Muscle layer of duodenum (tissue), 2 donors: ENCODE measurements at regions not wholly inside any gene's neighbourhood (a gene's known extent, or its start where the extent isn't known, plus 50 kb on each side); places are given as distances from the start of the nearest gene placed in this dataset.
A peak's percentile ranks its signal among the peaks of the same experiment; 100 is the strongest.

Experiments used
- H3K27ac ChIP-seq: one replicate; pipeline ENCODE4 v1.7.0; 2013; ENCODE audit warnings: mild to moderate bottlenecking, low read length
- H3K27me3 ChIP-seq: one replicate; pipeline ENCODE4 v1.7.0; 2013; ENCODE audit warnings: low read depth, mild to moderate bottlenecking, control low read depth, low read length
- H3K36me3 ChIP-seq, 2 donors: one replicate each; pipeline ENCODE4 v1.7.0; 2013; ENCODE audit warnings: low read length in 2 of 2, control low read depth in 1 of 2, mild to moderate bottlenecking in 1 of 2; ENCODE audit not compliant: insufficient read depth in 2 of 2, control insufficient read depth in 1 of 2
- H3K4me1 ChIP-seq, 2 donors: one replicate each; pipeline ENCODE4 v1.7.0; 2013; ENCODE audit warnings: low read length in 2 of 2, mild to moderate bottlenecking in 2 of 2, control low read depth in 1 of 2, moderate library complexity in 1 of 2; ENCODE audit not compliant: insufficient read depth in 2 of 2, control insufficient read depth in 1 of 2
- H3K4me3 ChIP-seq, 2 donors: one replicate each; pipeline ENCODE4 v1.7.0; 2013; ENCODE audit warnings: low read length in 2 of 2, low read depth in 1 of 2, mild to moderate bottlenecking in 1 of 2
- H3K9me3 ChIP-seq, 2 donors: one replicate each; pipeline ENCODE4 v1.7.0; 2013; ENCODE audit warnings: low read length in 2 of 2, control low read depth in 1 of 2, mild to moderate bottlenecking in 1 of 2; ENCODE audit not compliant: control insufficient read depth in 1 of 2
- donor health status: healthy.

- Histone ChIP-seq H3K27ac (no peak overlapping the region), H3K4me1 (peaks cover 0 to 7% of the 10 kb centered on the region in 2 donors), H3K27me3 (no peaks in the 10 kb centered on the region), H3K4me3 (no peak overlapping the region), H3K36me3 (no peaks in the 10 kb centered on the region), H3K9me3 (no peaks in the 10 kb centered on the region)
Measured at GRCh38 chr6:89028774-89029173, 51.8 kb upstream of the PNRC1 start.

GRCh38 chr6:89027756-89028155 is 52.8 kb upstream of the PNRC1 start:
- H3K36me3 ChIP-seq, result no peaks in the 10 kb centered on the region
- no peak overlapping the region for H3K27ac ChIP-seq
- H3K27me3 ChIP-seq, result no peaks in the 10 kb centered on the region
- no peaks in the 10 kb centered on the region for H3K9me3 ChIP-seq
- no peak overlapping the region for H3K4me3 ChIP-seq
- H3K4me1 ChIP-seq, result peaks cover 4 to 9% of the 10 kb centered on the region in 2 donors

GRCh38 chr6:89026151-89026550 is 54.4 kb upstream of the PNRC1 start:
- Histone ChIP-seq H3K4me3 (no peak overlapping the region), H3K27me3 (no peaks in the 10 kb centered on the region)

GRCh38 chr6:89025633-89026032 is 54.9 kb upstream of the PNRC1 start:
- H3K4me3 ChIP-seq, result no peak overlapping the region
- H3K36me3 ChIP-seq, result no peaks in the 10 kb centered on the region
- no peaks in the 10 kb centered on the region for H3K9me3 ChIP-seq
- H3K27me3 ChIP-seq, result no peaks in the 10 kb centered on the region
- peaks cover 4 to 16% of the 10 kb centered on the region in 2 donors for H3K4me1 ChIP-seq
- H3K27ac ChIP-seq, result no peak overlapping the region

More at GRCh38 chr6:89026151-89026550, 54.4 kb upstream of the PNRC1 start:
- H3K9me3 ChIP-seq, result no peaks in the 10 kb centered on the region
- H3K36me3 ChIP-seq, result no peaks in the 10 kb centered on the region
- H3K27ac ChIP-seq, result peak overlapping the region; percentile 2
- H3K4me1 ChIP-seq, result peaks cover 4 to 16% of the 10 kb centered on the region in 2 donors

GRCh38 chr6:89024456-89024855 is 56.1 kb upstream of the PNRC1 start:
- Histone ChIP-seq H3K27ac (peak overlapping the region; percentile 67), H3K9me3 (no peaks in the 10 kb centered on the region), H3K36me3 (no peaks in the 10 kb centered on the region), H3K4me3 (no peak overlapping the region), H3K4me1 (peaks cover 4 to 16% of the 10 kb centered on the region in 2 donors), H3K27me3 (no peaks in the 10 kb centered on the region)

- Histone ChIP-seq H3K4me1 (peaks cover 4 to 16% of the 10 kb centered on the region in 2 donors), H3K27ac (peak overlapping the region; percentile 67), H3K27me3 (no peaks in the 10 kb centered on the region), H3K9me3 (no peaks in the 10 kb centered on the region), H3K36me3 (no peaks in the 10 kb centered on the region), H3K4me3 (no peak overlapping the region)
Measured at GRCh38 chr6:89023591-89024441, 56.7 kb upstream of the PNRC1 start.

- H3K27ac ChIP-seq, result peak overlapping the region; percentile 71
- no peak overlapping the region for H3K4me3 ChIP-seq
- no peaks in the 10 kb centered on the region for H3K36me3 ChIP-seq
- peaks cover 4 to 16% of the 10 kb centered on the region in 2 donors for H3K4me1 ChIP-seq
- no peaks in the 10 kb centered on the region for H3K9me3 ChIP-seq
- H3K27me3 ChIP-seq, result no peaks in the 10 kb centered on the region
Measured at GRCh38 chr6:89022798-89023197, 57.8 kb upstream of the PNRC1 start.

GRCh38 chr6:89021629-89022028 is 58.2 kb upstream of the RNGTT start:
- H3K27ac ChIP-seq, result no peak overlapping the region

GRCh38 chr6:89015971-89016370 is 52.6 kb upstream of the RNGTT start:
- Histone ChIP-seq H3K27me3 (no peaks in the 10 kb centered on the region), H3K4me1 (no peaks in the 10 kb centered on the region), H3K4me3 (no peak overlapping the region), H3K36me3 (no peaks in the 10 kb centered on the region), H3K27ac (no peak overlapping the region), H3K9me3 (no peaks in the 10 kb centered on the region)

More at GRCh38 chr6:89021629-89022028, 58.2 kb upstream of the RNGTT start:
- Histone ChIP-seq H3K36me3 (no peaks in the 10 kb centered on the region), H3K4me1 (peaks cover 4 to 16% of the 10 kb centered on the region in 2 donors), H3K4me3 (no peak overlapping the region), H3K9me3 (no peaks in the 10 kb centered on the region), H3K27me3 (no peaks in the 10 kb centered on the region)

- H3K27ac ChIP-seq, result no peak overlapping the region
- no peaks in the 10 kb centered on the region for H3K4me1 ChIP-seq
- no peaks in the 10 kb centered on the region for H3K27me3 ChIP-seq
- H3K4me3 ChIP-seq, result no peak overlapping the region
- no peaks in the 10 kb centered on the region for H3K9me3 ChIP-seq
- no peaks in the 10 kb centered on the region for H3K36me3 ChIP-seq
Measured at GRCh38 chr6:89013438-89013837, 50.0 kb upstream of the RNGTT start.
